OCI-LY3 (cell line): ENCODE measurements at regions not wholly inside any gene's neighbourhood (a gene's known extent, or its start where the extent isn't known, plus 50 kb on each side); places are given as distances from the start of the nearest gene placed in this dataset.

Source experiments
- EZH2phosphoT487 ChIP-seq: fragments of 200-600 bp; shearing (Covaris generic); IDR thresholded peaks from 2 replicates; pipeline ENCODE4 v1.6.1; 2018; ENCODE audit warnings: antibody characterized with exemption, mixed run types, low read depth
- TF ChIP-seq, protein P1 (sequence below): fragments of 200-600, 300-600 bp; sonication (generic); IDR thresholded peaks from 2 replicates; pipeline ENCODE4 v1.5.1; 2014; ENCODE audit warnings: antibody characterized with exemption, low read length, low read depth

GRCh38 chr14:40371011-40371410 is 938.8 kb upstream of the FBXO33 start:
- TF ChIP-seq, protein P1, sequence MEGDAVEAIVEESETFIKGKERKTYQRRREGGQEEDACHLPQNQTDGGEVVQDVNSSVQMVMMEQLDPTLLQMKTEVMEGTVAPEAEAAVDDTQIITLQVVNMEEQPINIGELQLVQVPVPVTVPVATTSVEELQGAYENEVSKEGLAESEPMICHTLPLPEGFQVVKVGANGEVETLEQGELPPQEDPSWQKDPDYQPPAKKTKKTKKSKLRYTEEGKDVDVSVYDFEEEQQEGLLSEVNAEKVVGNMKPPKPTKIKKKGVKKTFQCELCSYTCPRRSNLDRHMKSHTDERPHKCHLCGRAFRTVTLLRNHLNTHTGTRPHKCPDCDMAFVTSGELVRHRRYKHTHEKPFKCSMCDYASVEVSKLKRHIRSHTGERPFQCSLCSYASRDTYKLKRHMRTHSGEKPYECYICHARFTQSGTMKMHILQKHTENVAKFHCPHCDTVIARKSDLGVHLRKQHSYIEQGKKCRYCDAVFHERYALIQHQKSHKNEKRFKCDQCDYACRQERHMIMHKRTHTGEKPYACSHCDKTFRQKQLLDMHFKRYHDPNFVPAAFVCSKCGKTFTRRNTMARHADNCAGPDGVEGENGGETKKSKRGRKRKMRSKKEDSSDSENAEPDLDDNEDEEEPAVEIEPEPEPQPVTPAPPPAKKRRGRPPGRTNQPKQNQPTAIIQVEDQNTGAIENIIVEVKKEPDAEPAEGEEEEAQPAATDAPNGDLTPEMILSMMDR: no peak
- TF ChIP-seq EZH2phosphoT487: no peak
